HG02623 (cell line): ENCODE measurements at regions not wholly inside any gene's neighbourhood (a gene's known extent, or its start where the extent isn't known, plus 50 kb on each side); places are given as distances from the start of the nearest gene placed in this dataset.

Experiments
- ATAC-seq: cut with Tn5 transposase; IDR thresholded peaks from one replicate; pipeline ENCODE4 v1.9.1; 2021; ENCODE audit warnings: moderate library complexity; ENCODE audit not compliant: unreplicated experiment

- ATAC-seq: no peak
Observed at GRCh38 chr5:58121391-58121790, 338.5 kb downstream of the PLK2 start.

- no peak for ATAC-seq
Observed at GRCh38 chr5:58117542-58117941, 342.3 kb downstream of the PLK2 start.

- ATAC-seq: no peak
Observed at GRCh38 chr5:58116346-58116745, 343.5 kb downstream of the PLK2 start.

- no peak for ATAC-seq
Observed at GRCh38 chr5:58115811-58116210, 344.1 kb downstream of the PLK2 start.

- no peak for ATAC-seq
Observed at GRCh38 chr5:58114324-58114723, 345.6 kb downstream of the PLK2 start.

GRCh38 chr5:58113172-58113571, 346.7 kb downstream of the PLK2 start:
- no peak for ATAC-seq

- no peak for ATAC-seq
Observed at GRCh38 chr5:58108511-58108910, 351.4 kb downstream of the PLK2 start.

GRCh38 chr5:58107704-58108103, 352.2 kb downstream of the PLK2 start:
- ATAC-seq: no peak

GRCh38 chr5:58106754-58107410, 353.0 kb downstream of the PLK2 start:
- ATAC-seq: no peak

- no peak for ATAC-seq
Observed at GRCh38 chr5:58105836-58106235, 354.1 kb downstream of the PLK2 start.

GRCh38 chr5:58099257-58099656, 360.6 kb downstream of the PLK2 start:
- no peak for ATAC-seq

GRCh38 chr5:58094031-58094430, 365.9 kb downstream of the PLK2 start:
- ATAC-seq: no peak

GRCh38 chr5:58090704-58091103, 369.2 kb downstream of the PLK2 start:
- ATAC-seq: no peak

GRCh38 chr5:58088941-58089340, 370.9 kb downstream of the PLK2 start:
- no peak for ATAC-seq

GRCh38 chr5:58087905-58088304, 372.0 kb downstream of the PLK2 start:
- no peak for ATAC-seq

GRCh38 chr5:58087123-58087522, 372.8 kb downstream of the PLK2 start:
- no peak for ATAC-seq

- no peak for ATAC-seq
Observed at GRCh38 chr5:58085800-58086199, 374.1 kb downstream of the PLK2 start.

GRCh38 chr5:58081435-58081834, 378.5 kb downstream of the PLK2 start:
- no peak for ATAC-seq

GRCh38 chr5:58080573-58080972, 379.3 kb downstream of the PLK2 start:
- no peak for ATAC-seq

GRCh38 chr5:58077966-58078365, 381.9 kb downstream of the PLK2 start:
- no peak for ATAC-seq

GRCh38 chr5:58077416-58077815, 382.5 kb downstream of the PLK2 start:
- ATAC-seq: no peak

GRCh38 chr5:58076483-58077257, 383.2 kb downstream of the PLK2 start:
- no peak for ATAC-seq

- ATAC-seq: no peak
Observed at GRCh38 chr5:58075907-58076306, 384.0 kb downstream of the PLK2 start.
